HCT116 (cell line): ENCODE measurements at regions not wholly inside any gene's neighbourhood (a gene's known extent, or its start where the extent isn't known, plus 50 kb on each side); places are given as distances from the start of the nearest gene placed in this dataset.

Experiments
- EGR1 ChIP-seq: IDR thresholded peaks from 2 replicates; pipeline ENCODE4 v1.6.1; 2012; ENCODE audit warnings: low read depth
- EZH2phosphoT487 ChIP-seq: fragments of 200-600 bp; IDR thresholded peaks from 2 replicates; pipeline ENCODE4 v1.6.1; 2018; ENCODE audit warnings: antibody characterized with exemption, borderline replicate concordance
- FOSL1 ChIP-seq: IDR thresholded peaks from 2 replicates; pipeline ENCODE4 v1.6.1; 2012; ENCODE audit warnings: low read depth
- POLR2A ChIP-seq: IDR thresholded peaks from 2 replicates; pipeline ENCODE4 v1.7.0; 2011; ENCODE audit warnings: borderline replicate concordance; ENCODE audit not compliant: insufficient read depth, insufficient read length; ENCODE audit errors: extremely low read depth
- POLR2AphosphoS5 ChIP-seq: IDR thresholded peaks from 2 replicates; pipeline ENCODE4 v1.6.1; 2011; ENCODE audit warnings: mild to moderate bottlenecking, low read depth, low read length, moderate library complexity
- YY1 ChIP-seq: IDR thresholded peaks from 2 replicates; pipeline ENCODE4 v1.6.1; 2011; ENCODE audit warnings: low read length, low read depth, moderate library complexity, mild to moderate bottlenecking; ENCODE audit not compliant: insufficient replicate concordance; ENCODE audit errors: extremely low read depth
- ZNF274 ChIP-seq: fragments of 200-500 bp; sonication (Bioruptor generic); IDR thresholded peaks from 2 replicates; pipeline ENCODE4 v1.6.1; 2014; ENCODE audit warnings: mild to moderate bottlenecking, low read depth, low read length, inconsistent platforms
- TF ChIP-seq, protein P1 (sequence below), 3 experiments: fragments of 200-600 bp in 1 of 3; sonication (generic) in 1 of 3; IDR thresholded peaks in 2 of 3; conservative IDR thresholded peaks in 1 of 3; 2 replicates each; pipeline ENCODE4 v1.5.1; 2012 to 2017; ENCODE audit warnings: low read depth in 2 of 3, low read length in 2 of 3, antibody characterized with exemption in 1 of 3, borderline replicate concordance in 1 of 3, control low read depth in 1 of 3, mild to moderate bottlenecking in 1 of 3, mixed read lengths in 1 of 3, mixed run types in 1 of 3, moderate library complexity in 1 of 3; ENCODE audit not compliant: insufficient read depth in 1 of 3

DNA sequence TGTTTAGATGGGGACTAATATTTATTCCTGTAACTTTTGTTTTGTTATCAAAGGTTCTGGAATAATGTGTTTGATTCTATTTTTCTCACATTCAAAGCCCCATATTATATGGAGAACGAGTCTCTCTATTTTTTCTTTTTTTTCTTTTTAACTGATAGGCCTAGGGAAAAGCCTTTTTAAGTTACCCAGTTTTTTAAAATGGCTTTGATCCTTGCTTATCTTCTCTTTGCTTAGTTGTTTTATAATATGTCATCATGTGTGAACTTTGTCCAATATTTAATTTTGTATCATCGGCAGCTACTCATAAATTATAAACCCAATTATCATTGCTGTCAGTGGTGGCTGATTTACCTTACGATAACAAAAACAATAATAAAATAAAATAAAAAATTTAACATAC is 610.3 kb upstream of the BCHE start:
- TF ChIP-seq POLR2AphosphoS5 (no peak), FOSL1 (no peak), EZH2phosphoT487 (no peak), ZNF274 (no peak), POLR2A (no peak), YY1 (no peak), EGR1 (no peak)
- TF ChIP-seq, protein P1, sequence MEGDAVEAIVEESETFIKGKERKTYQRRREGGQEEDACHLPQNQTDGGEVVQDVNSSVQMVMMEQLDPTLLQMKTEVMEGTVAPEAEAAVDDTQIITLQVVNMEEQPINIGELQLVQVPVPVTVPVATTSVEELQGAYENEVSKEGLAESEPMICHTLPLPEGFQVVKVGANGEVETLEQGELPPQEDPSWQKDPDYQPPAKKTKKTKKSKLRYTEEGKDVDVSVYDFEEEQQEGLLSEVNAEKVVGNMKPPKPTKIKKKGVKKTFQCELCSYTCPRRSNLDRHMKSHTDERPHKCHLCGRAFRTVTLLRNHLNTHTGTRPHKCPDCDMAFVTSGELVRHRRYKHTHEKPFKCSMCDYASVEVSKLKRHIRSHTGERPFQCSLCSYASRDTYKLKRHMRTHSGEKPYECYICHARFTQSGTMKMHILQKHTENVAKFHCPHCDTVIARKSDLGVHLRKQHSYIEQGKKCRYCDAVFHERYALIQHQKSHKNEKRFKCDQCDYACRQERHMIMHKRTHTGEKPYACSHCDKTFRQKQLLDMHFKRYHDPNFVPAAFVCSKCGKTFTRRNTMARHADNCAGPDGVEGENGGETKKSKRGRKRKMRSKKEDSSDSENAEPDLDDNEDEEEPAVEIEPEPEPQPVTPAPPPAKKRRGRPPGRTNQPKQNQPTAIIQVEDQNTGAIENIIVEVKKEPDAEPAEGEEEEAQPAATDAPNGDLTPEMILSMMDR (IDR thresholded peaks at IDR 0.05 in 2 of 3, conservative IDR thresholded peaks at IDR 0.05 in 1 of 3; ENCODE audit: borderline replicate concordance in 1 of 3, insufficient read depth in 1 of 3, low read depth in 2 of 3, low read length in 2 of 3), result no peak
